ENCODE measurements at regions not wholly inside any gene's neighbourhood (a gene's known extent, or its start where the extent isn't known, plus 50 kb on each side); places are given as distances from the start of the nearest gene placed in this dataset.
A peak's percentile ranks its signal among the peaks of the same experiment; 100 is the strongest.

GRCh38 chr5:34496260-34496691, 159.9 kb upstream of the RAI14 start:
- Mint-ChIP-seq H3K36me3 (ENCODE audit: low read depth) (peaks cover 6% of the 10 kb centered on the region; the same call in 1 of the 3 replicates), H3K27ac (no peak overlapping the region), H3K4me3 (no peak overlapping the region), H3K27me3 (ENCODE audit: insufficient read depth, low read depth, poor library complexity) (peaks cover 2% of the 10 kb centered on the region), H3K4me1 (peaks cover 14% of the 10 kb centered on the region), H3K9me3 (no peaks in the 10 kb centered on the region; the same call in 2 of the 3 replicates)
- Histone ChIP-seq H3K4me3 (no peak overlapping the region), H3K27me3 (ENCODE audit: insufficient read depth) (no peaks in the 10 kb centered on the region), H3K4me1 (ENCODE audit: insufficient read depth) (peaks cover 15% of the 10 kb centered on the region), H3K79me2 (replicated peaks; ENCODE audit: insufficient read depth) (no peaks in the 10 kb centered on the region), H3K27ac (ENCODE audit: low read depth) (no peak overlapping the region), H3K4me2 (peak overlapping the region; percentile 16; the same call in 1 of the 2 replicates), H3K9me2 (ENCODE audit: insufficient read depth) (no peaks in the 10 kb centered on the region), H3K36me3 (ENCODE audit: insufficient read depth) (no peaks in the 10 kb centered on the region), H3F3A (replicated peaks; ENCODE audit: low read depth) (no peaks in the 10 kb centered on the region), H4K20me1 (replicated peaks; ENCODE audit: insufficient read depth) (no peaks in the 10 kb centered on the region), H2AFZ (peak overlapping the region; percentile 91)
- DNase-seq (ENCODE audit: low spot score) (peak; percentile 62), ATAC-seq (peak; percentile 87)
- TF ChIP-seq, protein P1, sequence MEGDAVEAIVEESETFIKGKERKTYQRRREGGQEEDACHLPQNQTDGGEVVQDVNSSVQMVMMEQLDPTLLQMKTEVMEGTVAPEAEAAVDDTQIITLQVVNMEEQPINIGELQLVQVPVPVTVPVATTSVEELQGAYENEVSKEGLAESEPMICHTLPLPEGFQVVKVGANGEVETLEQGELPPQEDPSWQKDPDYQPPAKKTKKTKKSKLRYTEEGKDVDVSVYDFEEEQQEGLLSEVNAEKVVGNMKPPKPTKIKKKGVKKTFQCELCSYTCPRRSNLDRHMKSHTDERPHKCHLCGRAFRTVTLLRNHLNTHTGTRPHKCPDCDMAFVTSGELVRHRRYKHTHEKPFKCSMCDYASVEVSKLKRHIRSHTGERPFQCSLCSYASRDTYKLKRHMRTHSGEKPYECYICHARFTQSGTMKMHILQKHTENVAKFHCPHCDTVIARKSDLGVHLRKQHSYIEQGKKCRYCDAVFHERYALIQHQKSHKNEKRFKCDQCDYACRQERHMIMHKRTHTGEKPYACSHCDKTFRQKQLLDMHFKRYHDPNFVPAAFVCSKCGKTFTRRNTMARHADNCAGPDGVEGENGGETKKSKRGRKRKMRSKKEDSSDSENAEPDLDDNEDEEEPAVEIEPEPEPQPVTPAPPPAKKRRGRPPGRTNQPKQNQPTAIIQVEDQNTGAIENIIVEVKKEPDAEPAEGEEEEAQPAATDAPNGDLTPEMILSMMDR (conservative IDR thresholded peaks at IDR 0.05; ENCODE audit: low read depth in 2 of 2) = 0 out of 4 replicates have a peak, but pooled peaks of 1 of the 2 experiments have one; percentile 20
- TF ChIP-seq, protein P2, sequence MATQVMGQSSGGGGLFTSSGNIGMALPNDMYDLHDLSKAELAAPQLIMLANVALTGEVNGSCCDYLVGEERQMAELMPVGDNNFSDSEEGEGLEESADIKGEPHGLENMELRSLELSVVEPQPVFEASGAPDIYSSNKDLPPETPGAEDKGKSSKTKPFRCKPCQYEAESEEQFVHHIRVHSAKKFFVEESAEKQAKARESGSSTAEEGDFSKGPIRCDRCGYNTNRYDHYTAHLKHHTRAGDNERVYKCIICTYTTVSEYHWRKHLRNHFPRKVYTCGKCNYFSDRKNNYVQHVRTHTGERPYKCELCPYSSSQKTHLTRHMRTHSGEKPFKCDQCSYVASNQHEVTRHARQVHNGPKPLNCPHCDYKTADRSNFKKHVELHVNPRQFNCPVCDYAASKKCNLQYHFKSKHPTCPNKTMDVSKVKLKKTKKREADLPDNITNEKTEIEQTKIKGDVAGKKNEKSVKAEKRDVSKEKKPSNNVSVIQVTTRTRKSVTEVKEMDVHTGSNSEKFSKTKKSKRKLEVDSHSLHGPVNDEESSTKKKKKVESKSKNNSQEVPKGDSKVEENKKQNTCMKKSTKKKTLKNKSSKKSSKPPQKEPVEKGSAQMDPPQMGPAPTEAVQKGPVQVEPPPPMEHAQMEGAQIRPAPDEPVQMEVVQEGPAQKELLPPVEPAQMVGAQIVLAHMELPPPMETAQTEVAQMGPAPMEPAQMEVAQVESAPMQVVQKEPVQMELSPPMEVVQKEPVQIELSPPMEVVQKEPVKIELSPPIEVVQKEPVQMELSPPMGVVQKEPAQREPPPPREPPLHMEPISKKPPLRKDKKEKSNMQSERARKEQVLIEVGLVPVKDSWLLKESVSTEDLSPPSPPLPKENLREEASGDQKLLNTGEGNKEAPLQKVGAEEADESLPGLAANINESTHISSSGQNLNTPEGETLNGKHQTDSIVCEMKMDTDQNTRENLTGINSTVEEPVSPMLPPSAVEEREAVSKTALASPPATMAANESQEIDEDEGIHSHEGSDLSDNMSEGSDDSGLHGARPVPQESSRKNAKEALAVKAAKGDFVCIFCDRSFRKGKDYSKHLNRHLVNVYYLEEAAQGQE (IDR thresholded peaks at IDR 0.05; ENCODE audit: unreplicated experiment) = no peak

GRCh38 chr5:34496701-34497469, 159.2 kb upstream of the RAI14 start:
- Mint-ChIP-seq H3K4me1 (peaks cover 9% of the 10 kb centered on the region; the same call in 2 of the 3 replicates), H3K9me3 (no peaks in the 10 kb centered on the region; the same call in 2 of the 3 replicates)
- ATAC-seq = no peak
- no peak for TF ChIP-seq POLR2AphosphoS5 (IDR thresholded peaks at IDR 0.05; ENCODE audit: low read depth)
- no peak for TF ChIP-seq EZH2phosphoT487 (IDR thresholded peaks at IDR 0.05; ENCODE audit: unreplicated experiment)
- no peak for TF ChIP-seq JUNB (IDR thresholded peaks at IDR 0.05; ENCODE audit: unreplicated experiment)
- TF ChIP-seq NANOG (IDR thresholded peaks at IDR 0.05; ENCODE audit: borderline replicate concordance) = no peak
- TF ChIP-seq CREB1 (CRISPR knock-in tag; IDR thresholded peaks at IDR 0.05; ENCODE audit: low read depth) = no peak
- no peak for TF ChIP-seq ZNF331 (CRISPR knock-in tag; IDR thresholded peaks at IDR 0.05; ENCODE audit: low read depth)
- no peak for TF ChIP-seq EZH2 (IDR thresholded peaks at IDR 0.05; ENCODE audit: low read depth, unreplicated experiment)

More at GRCh38 chr5:34496701-34497469, 159.2 kb upstream of the RAI14 start:
- Histone ChIP-seq H3K27ac (ENCODE audit: low read depth) (no peak overlapping the region), H3K27me3 (ENCODE audit: insufficient read depth) (no peaks in the 10 kb centered on the region), H3K4me2 (peak overlapping the region; percentile 16; the same call in 1 of the 2 replicates), H3F3A (replicated peaks; ENCODE audit: low read depth) (no peaks in the 10 kb centered on the region), H3K4me1 (ENCODE audit: insufficient read depth) (peaks cover 9% of the 10 kb centered on the region), H3K4me3 (no peak overlapping the region), H3K79me2 (replicated peaks; ENCODE audit: insufficient read depth) (no peaks in the 10 kb centered on the region), H3K9me2 (ENCODE audit: insufficient read depth) (no peaks in the 10 kb centered on the region), H3K36me3 (ENCODE audit: insufficient read depth) (no peaks in the 10 kb centered on the region), H4K20me1 (replicated peaks; ENCODE audit: insufficient read depth) (no peaks in the 10 kb centered on the region), H2AFZ (peak overlapping the region; percentile 91)
- H3K27ac Mint-ChIP-seq = no peak overlapping the region
- peaks cover 2% of the 10 kb centered on the region for H3K27me3 Mint-ChIP-seq (ENCODE audit: insufficient read depth, low read depth, poor library complexity)
- DNase-seq (ENCODE audit: low spot score) = no peak
- H3K4me3 Mint-ChIP-seq = no peak overlapping the region
- peaks cover 6% of the 10 kb centered on the region; the same call in 1 of the 3 replicates for H3K36me3 Mint-ChIP-seq (ENCODE audit: low read depth)

Data from GM23338 (cell line).